WTC11 (cell line): ENCODE measurements at regions not wholly inside any gene's neighbourhood (a gene's known extent, or its start where the extent isn't known, plus 50 kb on each side); places are given as distances from the start of the nearest gene placed in this dataset.

Experiments
- ATAC-seq: fragments of 200-7000 bp; cut with Tn5 transposase; 2 replicates; pipeline ENCODE4 v1.10.0; 2021; ENCODE audit warnings: mild to moderate bottlenecking, moderate library complexity
- CTCF ChIA-PET: fragments of 300-600 bp; sonication (Branson Sonifier 250); formaldehyde crosslinking; loops from one replicate; lab custom pipeline; 2021; ENCODE audit warnings: antibody characterized with exemption; lab: Charles Lee
- POLR2A ChIA-PET: fragments of 350-600 bp; sonication (Branson Sonifier 250); formaldehyde crosslinking; loops from one replicate; lab custom pipeline; 2021; ENCODE audit warnings: antibody characterized with exemption; lab: Charles Lee
- DNase-seq: peaks from one replicate; pipeline ENCODE4 v3.0.0; 2021; ENCODE audit warnings: low spot score
- H3K27ac Mint-ChIP-seq: 2 replicates; pipeline ENCODE4 v1.8.0; 2021; ENCODE audit warnings: mixed read lengths
- H3K27me3 Mint-ChIP-seq: 2 replicates; pipeline ENCODE4 v1.8.0; 2021; ENCODE audit warnings: low read depth, mild to moderate bottlenecking, moderate library complexity, mixed read lengths
- H3K36me3 Mint-ChIP-seq: 2 replicates; pipeline ENCODE4 v1.8.0; 2021; ENCODE audit warnings: mixed read lengths
- H3K4me1 Mint-ChIP-seq: 2 replicates; pipeline ENCODE4 v1.8.0; 2022; ENCODE audit warnings: mixed read lengths
- H3K4me3 Mint-ChIP-seq: 2 replicates; pipeline ENCODE4 v1.8.0; 2021; ENCODE audit warnings: mild to moderate bottlenecking, moderate library complexity, mixed read lengths
- H3K9me3 Mint-ChIP-seq: 2 replicates; pipeline ENCODE4 v1.8.0; 2021; ENCODE audit warnings: mixed read lengths
- FOXK1 ChIP-seq: sonication (generic); formaldehyde crosslinking; IDR thresholded peaks from 2 replicates; pipeline ENCODE4 v1.8.0; 2022; ENCODE audit warnings: mild to moderate bottlenecking, moderate library complexity, missing genetic modification reagents
- FOXP1 ChIP-seq: sonication (generic); formaldehyde crosslinking; IDR thresholded peaks from 2 replicates; pipeline ENCODE4 v1.8.0; 2022; ENCODE audit warnings: missing genetic modification reagents, mild to moderate bottlenecking, moderate library complexity, borderline replicate concordance
- GRHL2 ChIP-seq: fragments of 250-450 bp; sonication (Bioruptor Pico); IDR thresholded peaks from 2 replicates; pipeline ENCODE4 v1.8.0; 2022; ENCODE audit warnings: mild to moderate bottlenecking, moderate library complexity; ENCODE audit not compliant: insufficient replicate concordance, severe bottlenecking
- JAZF1 ChIP-seq: fragments of 250-450 bp; sonication (Bioruptor Pico); IDR thresholded peaks from 2 replicates; pipeline ENCODE4 v1.9.0; 2021; ENCODE audit warnings: moderate library complexity, mild to moderate bottlenecking, inconsistent platforms
- JUN ChIP-seq: sonication (generic); formaldehyde crosslinking; IDR thresholded peaks from 2 replicates; pipeline ENCODE4 v1.8.0; 2023; ENCODE audit warnings: mild to moderate bottlenecking, missing genetic modification reagents
- KAT7 ChIP-seq: sonication (generic); formaldehyde crosslinking; IDR thresholded peaks from 2 replicates; pipeline ENCODE4 v1.8.1; 2023; ENCODE audit warnings: missing genetic modification reagents, mild to moderate bottlenecking, borderline replicate concordance
- NFYB ChIP-seq: sonication (generic); formaldehyde crosslinking; conservative IDR thresholded peaks from 2 replicates; pipeline ENCODE4 v1.8.0; 2022; ENCODE audit warnings: low read depth, missing genetic modification reagents
- PRRX2 ChIP-seq: fragments of 250-450 bp; sonication (Bioruptor Pico); IDR thresholded peaks from 2 replicates; pipeline ENCODE4 v1.8.0; 2021; ENCODE audit warnings: mild to moderate bottlenecking
- SMAD3 ChIP-seq: sonication (generic); formaldehyde crosslinking; IDR thresholded peaks from 2 replicates; pipeline ENCODE4 v1.8.0; 2022; ENCODE audit warnings: missing genetic modification reagents, mild to moderate bottlenecking, borderline replicate concordance
- SP1 ChIP-seq: sonication (generic); formaldehyde crosslinking; conservative IDR thresholded peaks from 2 replicates; pipeline ENCODE4 v1.8.1; 2022; ENCODE audit warnings: missing genetic modification reagents
- TP53 ChIP-seq: sonication (generic); formaldehyde crosslinking; IDR thresholded peaks from 2 replicates; pipeline ENCODE4 v1.8.1; 2023; ENCODE audit warnings: mild to moderate bottlenecking, missing genetic modification reagents
- ZNF121 ChIP-seq: sonication (generic); formaldehyde crosslinking; IDR thresholded peaks from 2 replicates; pipeline ENCODE4 v1.8.0; 2023; ENCODE audit warnings: missing genetic modification reagents
- ZNF232 ChIP-seq: sonication (generic); formaldehyde crosslinking; IDR thresholded peaks from 2 replicates; pipeline ENCODE4 v1.8.0; 2022; ENCODE audit warnings: mild to moderate bottlenecking, missing genetic modification reagents
- ZNF263 ChIP-seq: sonication (generic); formaldehyde crosslinking; IDR thresholded peaks from 2 replicates; pipeline ENCODE4 v1.8.1; 2022; ENCODE audit warnings: low read depth, mild to moderate bottlenecking, moderate library complexity, missing genetic modification reagents
- ZNF317 ChIP-seq: sonication (generic); formaldehyde crosslinking; IDR thresholded peaks from 2 replicates; pipeline ENCODE4 v1.8.1; 2023; ENCODE audit warnings: low read depth, mild to moderate bottlenecking, moderate library complexity, missing genetic modification reagents, borderline replicate concordance
- ZNF423 ChIP-seq: fragments of 250-450 bp; sonication (Bioruptor Pico); IDR thresholded peaks from 2 replicates; pipeline ENCODE4 v2.1.2; 2022; ENCODE audit warnings: mild to moderate bottlenecking, moderate library complexity
- TF ChIP-seq, protein P1 (sequence below): sonication (generic); formaldehyde crosslinking; IDR thresholded peaks from 2 replicates; pipeline ENCODE4 v1.8.0; 2022; ENCODE audit warnings: mild to moderate bottlenecking, missing genetic modification reagents
- TF ChIP-seq, protein P2 (sequence below): sonication (generic); formaldehyde crosslinking; IDR thresholded peaks from 2 replicates; pipeline ENCODE4 v1.8.0; 2023; ENCODE audit warnings: missing genetic modification reagents
- TF ChIP-seq, protein P3 (sequence below): fragments of 250-450 bp; sonication (Bioruptor Pico); IDR thresholded peaks from 2 replicates; pipeline ENCODE4 v1.9.0; 2021; ENCODE audit warnings: moderate library complexity, mild to moderate bottlenecking, inconsistent platforms, borderline replicate concordance
- TF ChIP-seq, protein P4 (sequence below): sonication (generic); formaldehyde crosslinking; IDR thresholded peaks from 2 replicates; pipeline ENCODE4 v1.8.1; 2023; ENCODE audit warnings: mild to moderate bottlenecking, missing genetic modification reagents, moderate library complexity
- TF ChIP-seq, protein P5 (sequence below): sonication (generic); formaldehyde crosslinking; conservative IDR thresholded peaks from 2 replicates; pipeline ENCODE4 v1.8.1; 2022; ENCODE audit warnings: mild to moderate bottlenecking, missing genetic modification reagents

DNA sequence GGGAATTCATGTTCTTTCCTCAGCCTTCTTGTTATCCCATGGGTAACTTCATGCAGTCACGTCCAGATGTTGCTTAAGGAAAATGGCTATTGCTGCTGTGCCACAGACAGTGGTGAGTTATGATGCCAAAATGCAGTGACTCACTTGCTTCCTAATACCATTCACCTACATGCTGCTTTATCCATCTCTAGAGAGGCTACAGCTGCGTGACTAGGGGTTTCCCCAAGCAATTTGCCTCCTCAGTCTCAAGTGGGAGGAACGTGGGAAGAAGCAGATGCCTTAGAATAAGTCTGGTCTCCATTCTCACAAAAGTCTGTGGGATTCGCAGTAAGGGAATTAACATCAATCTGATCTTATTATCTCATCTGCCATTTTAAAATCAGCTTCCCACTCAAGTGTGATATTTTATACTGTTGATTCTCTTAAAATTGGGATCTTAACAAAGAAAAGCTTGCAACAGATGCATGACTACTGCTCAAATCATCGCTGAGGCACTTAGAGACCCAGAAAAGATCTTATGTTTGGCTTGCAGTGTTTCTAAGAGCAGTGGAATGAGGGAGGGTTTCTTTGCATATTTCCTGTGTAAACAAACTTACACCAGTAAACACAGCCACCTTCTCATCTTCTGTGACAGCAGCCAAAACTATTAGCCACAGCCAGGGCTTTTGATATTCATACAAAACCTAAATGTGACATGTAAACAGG, 62.0 kb upstream of the ACP3 start:
- ATAC-seq (no peak), DNase-seq (no peak)
- Mint-ChIP-seq H3K9me3 (no peaks in the 10 kb centered on the region), H3K4me1 (peaks cover 6% of the 10 kb centered on the region), H3K36me3 (no peaks in the 10 kb centered on the region), H3K4me3 (no peak overlapping the region), H3K27ac (no peak overlapping the region), H3K27me3 (peaks cover 3% of the 10 kb centered on the region; the same call in 1 of the 2 replicates)
- TF ChIP-seq, protein P1, sequence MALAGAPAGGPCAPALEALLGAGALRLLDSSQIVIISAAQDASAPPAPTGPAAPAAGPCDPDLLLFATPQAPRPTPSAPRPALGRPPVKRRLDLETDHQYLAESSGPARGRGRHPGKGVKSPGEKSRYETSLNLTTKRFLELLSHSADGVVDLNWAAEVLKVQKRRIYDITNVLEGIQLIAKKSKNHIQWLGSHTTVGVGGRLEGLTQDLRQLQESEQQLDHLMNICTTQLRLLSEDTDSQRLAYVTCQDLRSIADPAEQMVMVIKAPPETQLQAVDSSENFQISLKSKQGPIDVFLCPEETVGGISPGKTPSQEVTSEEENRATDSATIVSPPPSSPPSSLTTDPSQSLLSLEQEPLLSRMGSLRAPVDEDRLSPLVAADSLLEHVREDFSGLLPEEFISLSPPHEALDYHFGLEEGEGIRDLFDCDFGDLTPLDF (CRISPR knock-in tag), result no peak
- TF ChIP-seq SMAD3 (CRISPR knock-in tag) (no peak), PRRX2 (CRISPR knock-in tag) (no peak), FOXP1 (no peak), JAZF1 (CRISPR knock-in tag) (no peak), SP1 (CRISPR knock-in tag) (no peak), TP53 (no peak), ZNF317 (CRISPR knock-in tag) (no peak), ZNF121 (CRISPR knock-in tag) (no peak), ZNF263 (CRISPR knock-in tag) (no peak)
- TF ChIP-seq, protein P2, sequence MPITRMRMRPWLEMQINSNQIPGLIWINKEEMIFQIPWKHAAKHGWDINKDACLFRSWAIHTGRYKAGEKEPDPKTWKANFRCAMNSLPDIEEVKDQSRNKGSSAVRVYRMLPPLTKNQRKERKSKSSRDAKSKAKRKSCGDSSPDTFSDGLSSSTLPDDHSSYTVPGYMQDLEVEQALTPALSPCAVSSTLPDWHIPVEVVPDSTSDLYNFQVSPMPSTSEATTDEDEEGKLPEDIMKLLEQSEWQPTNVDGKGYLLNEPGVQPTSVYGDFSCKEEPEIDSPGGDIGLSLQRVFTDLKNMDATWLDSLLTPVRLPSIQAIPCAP, result no peak
- TF ChIP-seq, protein P3, sequence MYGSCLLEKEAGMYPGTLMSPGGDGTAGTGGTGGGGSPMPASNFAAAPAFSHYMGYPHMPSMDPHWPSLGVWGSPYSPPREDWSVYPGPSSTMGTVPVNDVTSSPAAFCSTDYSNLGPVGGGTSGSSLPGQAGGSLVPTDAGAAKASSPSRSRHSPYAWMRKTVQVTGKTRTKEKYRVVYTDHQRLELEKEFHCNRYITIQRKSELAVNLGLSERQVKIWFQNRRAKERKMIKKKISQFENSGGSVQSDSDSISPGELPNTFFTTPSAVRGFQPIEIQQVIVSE (CRISPR knock-in tag), result no peak
- TF ChIP-seq, protein P4, sequence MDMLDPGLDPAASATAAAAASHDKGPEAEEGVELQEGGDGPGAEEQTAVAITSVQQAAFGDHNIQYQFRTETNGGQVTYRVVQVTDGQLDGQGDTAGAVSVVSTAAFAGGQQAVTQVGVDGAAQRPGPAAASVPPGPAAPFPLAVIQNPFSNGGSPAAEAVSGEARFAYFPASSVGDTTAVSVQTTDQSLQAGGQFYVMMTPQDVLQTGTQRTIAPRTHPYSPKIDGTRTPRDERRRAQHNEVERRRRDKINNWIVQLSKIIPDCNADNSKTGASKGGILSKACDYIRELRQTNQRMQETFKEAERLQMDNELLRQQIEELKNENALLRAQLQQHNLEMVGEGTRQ (CRISPR knock-in tag), result no peak
- ChIA-PET POLR2A (no interaction called here), CTCF (interaction anchor here (0.8 to 8.3 kb wide), 5 partner anchors 63 to 220 kb away, joined by 3 to 147 read pairs (median 4); partner anchors contain the start of gene CPNE4)

DNA sequence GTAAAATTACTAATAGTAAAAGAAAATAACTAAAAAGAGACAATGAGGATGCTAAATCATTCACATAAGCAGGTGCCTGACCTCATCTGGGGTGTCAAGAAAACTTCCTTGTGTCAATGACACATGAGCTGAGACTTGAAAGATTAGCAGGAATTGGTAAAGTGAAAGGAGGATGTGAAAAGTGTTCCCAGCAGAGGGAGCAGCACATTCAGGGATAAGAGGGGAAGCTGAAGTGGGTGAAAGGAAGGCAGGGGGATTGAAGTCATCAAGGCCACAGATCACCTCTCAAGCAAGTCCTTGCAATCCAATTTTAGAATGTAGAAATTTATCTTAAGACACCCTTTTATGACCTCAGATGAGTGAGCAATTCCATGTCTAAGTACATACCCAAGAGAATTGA, 60.2 kb upstream of the ACP3 start:
- Mint-ChIP-seq H3K4me3 (no peak overlapping the region), H3K36me3 (no peaks in the 10 kb centered on the region), H3K27ac (no peak overlapping the region), H3K27me3 (peaks cover 3% of the 10 kb centered on the region; the same call in 1 of the 2 replicates), H3K9me3 (no peaks in the 10 kb centered on the region), H3K4me1 (peaks cover 6% of the 10 kb centered on the region)
- ChIA-PET CTCF (interaction anchor here (0.7 to 8.3 kb wide), 26 partner anchors 9 to 155 kb away, joined by 3 to 147 read pairs (median 5); partner anchors contain the start of gene ACP3), POLR2A (interaction anchor here (0.6 kb wide), 1 partner anchor 1332 kb away, joined by 3 read pairs; no protein-coding TSS in a partner anchor)
- TF ChIP-seq JUN (CRISPR knock-in tag) (no peak), KAT7 (CRISPR knock-in tag) (no peak), ZNF423 (CRISPR knock-in tag) (no peak), NFYB (CRISPR knock-in tag) (no peak), ZNF232 (CRISPR knock-in tag) (no peak), GRHL2 (CRISPR knock-in tag) (no peak), FOXP1 (no peak), FOXK1 (no peak)
- TF ChIP-seq, protein P5, sequence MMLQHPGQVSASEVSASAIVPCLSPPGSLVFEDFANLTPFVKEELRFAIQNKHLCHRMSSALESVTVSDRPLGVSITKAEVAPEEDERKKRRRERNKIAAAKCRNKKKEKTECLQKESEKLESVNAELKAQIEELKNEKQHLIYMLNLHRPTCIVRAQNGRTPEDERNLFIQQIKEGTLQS (CRISPR knock-in tag), result no peak
- peak; percentile 41 for DNase-seq
- ATAC-seq, result peak; percentile 88
